ENCODE measurements at regions not wholly inside any gene's neighbourhood (a gene's known extent, or its start where the extent isn't known, plus 50 kb on each side); places are given as distances from the start of the nearest gene placed in this dataset.

DNA sequence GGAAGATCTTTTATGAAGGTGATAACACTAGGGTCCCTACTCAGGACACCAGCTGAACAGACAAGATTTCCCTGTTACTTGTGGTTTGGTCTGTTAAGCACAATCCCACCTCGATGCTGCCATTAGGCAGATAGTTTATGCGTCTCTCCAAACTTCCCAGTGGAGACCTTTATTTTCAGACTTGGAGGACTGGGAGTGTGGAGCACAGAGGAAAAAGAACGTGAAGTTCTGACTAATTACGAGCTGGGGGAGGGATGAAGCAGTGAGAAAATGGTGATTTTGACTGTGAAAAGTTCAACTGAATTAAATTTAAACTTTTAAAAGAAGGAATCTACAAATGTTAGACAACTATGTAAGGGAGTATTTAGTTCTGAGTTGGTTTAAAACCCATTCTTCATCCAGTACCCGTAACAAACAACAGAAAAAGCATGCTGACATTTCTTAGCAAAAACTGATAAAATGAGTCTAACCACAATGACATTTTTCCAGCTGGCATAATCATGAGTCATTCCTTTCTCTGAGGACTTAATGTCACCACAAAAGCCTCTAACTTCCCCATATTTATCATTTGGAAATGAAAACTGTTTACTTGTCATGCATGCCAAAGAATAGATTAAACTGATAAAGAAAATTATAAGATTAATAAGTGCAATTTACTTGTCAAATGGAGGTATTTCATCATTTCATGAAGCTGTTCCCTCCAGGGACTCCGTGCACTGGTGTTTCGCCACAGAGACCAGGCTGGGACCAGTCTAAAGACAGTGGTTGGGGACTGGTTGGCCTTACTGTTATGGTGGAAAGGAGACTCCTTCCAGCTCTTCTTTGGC is 113.3 kb upstream of the SSTR4 start:
- TF ChIP-seq, protein P1, sequence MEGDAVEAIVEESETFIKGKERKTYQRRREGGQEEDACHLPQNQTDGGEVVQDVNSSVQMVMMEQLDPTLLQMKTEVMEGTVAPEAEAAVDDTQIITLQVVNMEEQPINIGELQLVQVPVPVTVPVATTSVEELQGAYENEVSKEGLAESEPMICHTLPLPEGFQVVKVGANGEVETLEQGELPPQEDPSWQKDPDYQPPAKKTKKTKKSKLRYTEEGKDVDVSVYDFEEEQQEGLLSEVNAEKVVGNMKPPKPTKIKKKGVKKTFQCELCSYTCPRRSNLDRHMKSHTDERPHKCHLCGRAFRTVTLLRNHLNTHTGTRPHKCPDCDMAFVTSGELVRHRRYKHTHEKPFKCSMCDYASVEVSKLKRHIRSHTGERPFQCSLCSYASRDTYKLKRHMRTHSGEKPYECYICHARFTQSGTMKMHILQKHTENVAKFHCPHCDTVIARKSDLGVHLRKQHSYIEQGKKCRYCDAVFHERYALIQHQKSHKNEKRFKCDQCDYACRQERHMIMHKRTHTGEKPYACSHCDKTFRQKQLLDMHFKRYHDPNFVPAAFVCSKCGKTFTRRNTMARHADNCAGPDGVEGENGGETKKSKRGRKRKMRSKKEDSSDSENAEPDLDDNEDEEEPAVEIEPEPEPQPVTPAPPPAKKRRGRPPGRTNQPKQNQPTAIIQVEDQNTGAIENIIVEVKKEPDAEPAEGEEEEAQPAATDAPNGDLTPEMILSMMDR (IDR thresholded peaks at IDR 0.05; ENCODE audit: insufficient read depth, low read length, poor library complexity, severe bottlenecking) = no peak
- no peak for DNase-seq (ENCODE audit: extremely low read depth, insufficient read length)

DNA sequence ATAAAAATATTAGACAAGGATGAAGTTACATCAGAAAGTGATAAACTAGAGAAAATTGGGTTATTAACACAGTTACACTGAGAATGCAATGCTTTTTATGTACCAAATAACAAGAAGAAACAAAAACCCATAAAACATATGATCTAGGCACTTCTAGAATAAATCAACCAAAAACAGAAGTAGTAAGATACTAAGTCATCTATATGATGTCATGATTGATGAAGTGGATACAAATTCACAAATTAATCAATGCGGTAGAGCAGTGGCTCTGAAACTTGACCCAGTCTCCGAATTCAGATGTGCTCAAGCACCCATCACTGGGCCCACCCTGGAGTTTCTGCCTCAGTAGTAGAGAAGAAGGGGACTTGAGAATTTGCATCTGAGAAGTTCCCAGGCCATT is 112.1 kb upstream of the SSTR4 start:
- Histone ChIP-seq H3K27me3 (replicated peaks; ENCODE audit: control insufficient read depth, insufficient read depth, low read length) (no peaks in the 10 kb centered on the region), H3K4me3 (replicated peaks; ENCODE audit: low read depth, low read length) (no peak overlapping the region), H3K36me3 (ENCODE audit: control insufficient read depth, insufficient read depth, low read length) (no peaks in the 10 kb centered on the region)
- DNase-seq (ENCODE audit: extremely low read depth, insufficient read length) = no peak
- TF ChIP-seq, protein P1 (IDR thresholded peaks at IDR 0.05; ENCODE audit: insufficient read depth, low read length, poor library complexity, severe bottlenecking) = no peak

More for the DNA sequence above, 113.3 kb upstream of the SSTR4 start:
- Histone ChIP-seq H3K27me3 (replicated peaks; ENCODE audit: control insufficient read depth, insufficient read depth, low read length) (no peaks in the 10 kb centered on the region), H3K4me3 (replicated peaks; ENCODE audit: low read depth, low read length) (no peak overlapping the region), H3K36me3 (ENCODE audit: control insufficient read depth, insufficient read depth, low read length) (no peaks in the 10 kb centered on the region)

DNA sequence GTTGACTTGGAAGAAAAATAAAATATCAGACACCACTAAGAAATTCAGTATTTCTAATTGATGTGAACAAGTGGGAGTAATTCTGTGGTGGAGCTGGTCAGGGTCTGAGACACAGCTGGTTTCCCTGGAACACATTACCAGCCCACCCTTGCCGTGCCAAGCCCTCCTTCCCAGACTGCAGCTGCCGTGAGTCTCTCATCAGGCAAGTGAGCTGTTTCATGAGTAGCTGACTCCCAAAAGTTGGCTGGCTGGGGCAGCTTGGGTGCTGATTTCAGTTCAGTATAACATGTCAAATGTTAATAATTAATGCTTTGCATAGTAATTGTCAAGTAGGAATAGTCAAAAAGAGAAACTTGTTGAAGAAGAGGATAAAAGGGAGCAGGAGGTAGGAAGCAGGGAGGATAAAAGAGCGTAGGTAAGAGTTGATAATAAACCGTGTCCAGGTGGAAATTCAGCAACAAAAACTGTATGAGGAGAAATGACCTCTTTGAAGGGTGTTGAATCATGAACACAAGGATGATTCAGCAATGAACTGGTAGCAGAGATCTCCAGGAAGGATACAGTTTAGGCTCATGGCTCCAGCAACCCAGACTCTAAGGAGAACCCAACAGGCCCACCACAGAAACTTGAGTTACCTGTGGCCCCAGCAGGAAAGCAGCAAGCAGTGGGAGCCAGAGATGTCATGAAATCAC is 110.9 kb upstream of the SSTR4 start:
- DNase-seq (ENCODE audit: extremely low read depth, insufficient read length) = no peak
- no peaks in the 10 kb centered on the region for H3K36me3 ChIP-seq (ENCODE audit: control insufficient read depth, insufficient read depth, low read length)
- TF ChIP-seq, protein P1 (IDR thresholded peaks at IDR 0.05; ENCODE audit: insufficient read depth, low read length, poor library complexity, severe bottlenecking) = no peak
- no peaks in the 10 kb centered on the region for H3K27me3 ChIP-seq (replicated peaks; ENCODE audit: control insufficient read depth, insufficient read depth, low read length)
- H3K4me3 ChIP-seq (replicated peaks; ENCODE audit: low read depth, low read length) = no peak overlapping the region

- no peak for DNase-seq (ENCODE audit: extremely low read depth, insufficient read length)
- no peak overlapping the region for H3K4me3 ChIP-seq (replicated peaks; ENCODE audit: low read depth, low read length)
- no peaks in the 10 kb centered on the region for H3K36me3 ChIP-seq (ENCODE audit: control insufficient read depth, insufficient read depth, low read length)
- H3K27me3 ChIP-seq (replicated peaks; ENCODE audit: control insufficient read depth, insufficient read depth, low read length) = no peaks in the 10 kb centered on the region
- TF ChIP-seq, protein P1 (IDR thresholded peaks at IDR 0.05; ENCODE audit: insufficient read depth, low read length, poor library complexity, severe bottlenecking) = no peak
Observed at GRCh38 chr20:22924949-22925612, 110.0 kb upstream of the SSTR4 start.

DNA sequence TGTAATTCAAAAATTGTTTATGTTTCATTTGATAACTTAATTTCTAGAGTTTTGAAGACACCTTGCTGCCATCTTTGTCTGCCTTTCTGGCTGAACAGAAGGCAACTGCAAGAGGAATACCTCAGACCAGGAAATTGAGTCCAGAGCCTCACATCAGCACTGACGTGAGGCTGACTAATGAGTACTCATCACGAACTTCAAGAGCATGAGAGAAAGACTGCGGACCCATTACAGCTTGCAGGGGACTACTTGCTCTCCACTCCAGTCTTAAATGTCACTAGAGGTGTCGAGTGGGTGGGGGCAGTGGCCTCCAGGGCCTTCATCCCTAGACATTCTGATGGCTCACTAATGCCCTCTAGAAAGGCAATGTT is 109.5 kb upstream of the SSTR4 start:
- TF ChIP-seq, protein P1 (IDR thresholded peaks at IDR 0.05; ENCODE audit: insufficient read depth, low read length, poor library complexity, severe bottlenecking) = no peak
- no peaks in the 10 kb centered on the region for H3K27me3 ChIP-seq (replicated peaks; ENCODE audit: control insufficient read depth, insufficient read depth, low read length)
- no peak for DNase-seq (ENCODE audit: extremely low read depth, insufficient read length)
- no peak overlapping the region for H3K4me3 ChIP-seq (replicated peaks; ENCODE audit: low read depth, low read length)
- no peaks in the 10 kb centered on the region for H3K36me3 ChIP-seq (ENCODE audit: control insufficient read depth, insufficient read depth, low read length)

Data from GM06990 (cell line).